Endothelial cell of umbilical vein (primary cell): ENCODE measurements at regions not wholly inside any gene's neighbourhood (a gene's known extent, or its start where the extent isn't known, plus 50 kb on each side); places are given as distances from the start of the nearest gene placed in this dataset.

Source experiments
- BruUV-seq: library from RNA; stranded (reverse); fragments of 400-500 nt; replicated peaks from 2 replicates; lab custom pipeline; 2021; lab: Mats Ljungman, UMichigan
- CTCF ChIA-PET: fragments of 300-600, 350-600 bp; sonication (Branson Sonifier 250); formaldehyde crosslinking; loops from one replicate; lab custom pipeline; 2021; ENCODE audit warnings: antibody characterized with exemption, inconsistent platforms; lab: Charles Lee
- POLR2A ChIA-PET: fragments of 300-600, 350-600 bp; sonication (Branson Sonifier 250); formaldehyde crosslinking; loops from one replicate; lab custom pipeline; 2021; ENCODE audit warnings: antibody characterized with exemption, inconsistent platforms; lab: Charles Lee
- DNase-seq: peaks from one replicate; pipeline ENCODE4 v3.0.0-alpha.2; 2011; ENCODE audit warnings: low read depth, low spot score
- FAIRE-seq: peaks from 2 replicates; lab custom pipeline; 2011; peaks lifted over from hg19 to GRCh38; lab: Jason Lieb, UNC
- H2AFZ ChIP-seq: 2 replicates; pipeline ENCODE4 v1.6.0; 2012; ENCODE audit warnings: low read depth, low read length, control low read depth, inconsistent platforms
- H3K27ac ChIP-seq: 2 replicates; pipeline ENCODE4 v1.5.1; 2011; ENCODE audit warnings: low read depth, mild to moderate bottlenecking, control low read depth, low read length, moderate library complexity; ENCODE audit not compliant: insufficient read depth
- H3K27me3 ChIP-seq, 2 experiments: 2 replicates each; pipeline versions ENCODE4 v1.6.0 to v1.6.1; 2011; ENCODE audit warnings: low read length in 2 of 2, mixed read lengths in 1 of 2; ENCODE audit not compliant: control insufficient read depth in 2 of 2, insufficient read depth in 2 of 2
- H3K36me3 ChIP-seq, 2 experiments: 2 replicates in 1 of 2; 3 replicates in 1 of 2; pipeline ENCODE4 v1.5.1; 2011; ENCODE audit warnings: low read length in 2 of 2, mild to moderate bottlenecking in 1 of 2, moderate library complexity in 1 of 2; ENCODE audit not compliant: control insufficient read depth in 2 of 2, insufficient read depth in 2 of 2; ENCODE audit errors: extremely low read depth in 1 of 2
- H3K4me1 ChIP-seq: 3 replicates; pipeline ENCODE4 v1.5.1; 2011; ENCODE audit warnings: mild to moderate bottlenecking, low read length; ENCODE audit not compliant: control insufficient read depth, insufficient read depth; ENCODE audit errors: extremely low read depth
- H3K4me2 ChIP-seq: 2 replicates; pipeline ENCODE4 v1.6.1; 2011; ENCODE audit warnings: low read length, control low read depth, mixed read lengths; ENCODE audit not compliant: insufficient read depth
- H3K4me3 ChIP-seq, 3 experiments: fragments of 200-600 bp in 1 of 3; sonication (generic), shearing (Covaris generic) in 1 of 3; replicated peaks in 1 of 3; 2 replicates each; pipeline ENCODE4 v1.5.1; 2011 to 2016; ENCODE audit warnings: control low read depth in 3 of 3, low read length in 3 of 3, mild to moderate bottlenecking in 2 of 3, inconsistent platforms in 1 of 3, low read depth in 1 of 3, moderate library complexity in 1 of 3; ENCODE audit not compliant: insufficient read depth in 1 of 3
- H3K79me2 ChIP-seq: 2 replicates; pipeline ENCODE4 v1.6.0; 2012; ENCODE audit warnings: low read length, inconsistent platforms; ENCODE audit not compliant: control insufficient read depth, insufficient read depth
- H3K9ac ChIP-seq: replicated peaks from 2 replicates; pipeline ENCODE3; 2011; ENCODE audit warnings: low read length, control low read depth; ENCODE audit not compliant: insufficient read depth; ENCODE audit errors: extremely low read depth
- H3K9me1 ChIP-seq: replicated peaks from 3 replicates; pipeline ENCODE4 v1.6.0; 2011; ENCODE audit warnings: mild to moderate bottlenecking, low read length; ENCODE audit not compliant: control insufficient read depth, insufficient read depth; ENCODE audit errors: extremely low read depth
- H3K9me3 ChIP-seq: replicated peaks from 2 replicates; pipeline ENCODE4 v1.5.1; 2012; ENCODE audit warnings: low read length, inconsistent platforms; ENCODE audit not compliant: control insufficient read depth, insufficient read depth
- H4K20me1 ChIP-seq: replicated peaks from 2 replicates; pipeline ENCODE3; 2011; ENCODE audit warnings: mild to moderate bottlenecking, low read length; ENCODE audit not compliant: control insufficient read depth, insufficient read depth; ENCODE audit errors: extremely low read depth
- EZH2 ChIP-seq: IDR thresholded peaks from 2 replicates; pipeline ENCODE4 v1.6.1; 2012; ENCODE audit warnings: borderline replicate concordance, low read depth, mild to moderate bottlenecking, moderate library complexity, low read length, inconsistent platforms; ENCODE audit not compliant: severe bottlenecking
- FOS ChIP-seq: IDR thresholded peaks from 2 replicates; pipeline ENCODE4 v1.6.1; 2011; ENCODE audit warnings: mild to moderate bottlenecking, low read length, moderate library complexity, borderline replicate concordance; ENCODE audit not compliant: insufficient read depth
- GATA2 ChIP-seq: IDR thresholded peaks from 2 replicates; pipeline ENCODE4 v1.7.0; 2011; ENCODE audit warnings: low read depth, mild to moderate bottlenecking, moderate library complexity, mixed read lengths, low read length; ENCODE audit not compliant: insufficient read length, insufficient read depth
- JUN ChIP-seq: IDR thresholded peaks from 2 replicates; pipeline ENCODE4 v1.6.1; 2011; ENCODE audit warnings: borderline replicate concordance, low read depth; ENCODE audit not compliant: insufficient read length, insufficient read depth
- MYC ChIP-seq: IDR thresholded peaks from one replicate; pipeline ENCODE4 v1.6.1; 2011; ENCODE audit warnings: mild to moderate bottlenecking, low read depth, low read length
- POLR2A ChIP-seq: IDR thresholded peaks from 2 replicates; pipeline ENCODE4 v1.6.1; 2012; ENCODE audit warnings: low read depth, mild to moderate bottlenecking, control low read depth, low read length
- POLR2AphosphoS5 ChIP-seq: IDR thresholded peaks from 2 replicates; pipeline ENCODE4 v1.6.1; 2012; ENCODE audit warnings: low read depth, mild to moderate bottlenecking, control low read depth, low read length, moderate library complexity; ENCODE audit not compliant: insufficient read depth
- dilution Hi-C: fragments of 300-500 bp; cut with MboI; formaldehyde crosslinking; loops from one replicate; pipeline ENCODE4 v1.15.0; 2019; ENCODE audit warnings: low sequenced_read_pairs; ENCODE audit not compliant: extremely low pct_ligation_motif_present
- intact Hi-C: fragments of 100-400 bp; cut with micrococcal nuclease; formaldehyde crosslinking; loops from one replicate; pipeline ENCODE4 v1.10.0; 2022
- TF ChIP-seq, protein P1 (sequence below): IDR thresholded peaks from 2 replicates; pipeline ENCODE4 v1.6.1; 2011; ENCODE audit not compliant: insufficient read depth, insufficient read length
- TF ChIP-seq, protein P2 (sequence below), 2 donors: IDR thresholded peaks; 1 replicate in 1 of 2; 2 replicates in 1 of 2; pipeline ENCODE4 v1.5.1; 2011; ENCODE audit warnings: low read length in 2 of 2, mild to moderate bottlenecking in 2 of 2, moderate library complexity in 2 of 2, control low read depth in 1 of 2, inconsistent platforms in 1 of 2, low read depth in 1 of 2; ENCODE audit not compliant: insufficient read depth in 1 of 2; ENCODE audit errors: extremely low read depth in 1 of 2

DNA sequence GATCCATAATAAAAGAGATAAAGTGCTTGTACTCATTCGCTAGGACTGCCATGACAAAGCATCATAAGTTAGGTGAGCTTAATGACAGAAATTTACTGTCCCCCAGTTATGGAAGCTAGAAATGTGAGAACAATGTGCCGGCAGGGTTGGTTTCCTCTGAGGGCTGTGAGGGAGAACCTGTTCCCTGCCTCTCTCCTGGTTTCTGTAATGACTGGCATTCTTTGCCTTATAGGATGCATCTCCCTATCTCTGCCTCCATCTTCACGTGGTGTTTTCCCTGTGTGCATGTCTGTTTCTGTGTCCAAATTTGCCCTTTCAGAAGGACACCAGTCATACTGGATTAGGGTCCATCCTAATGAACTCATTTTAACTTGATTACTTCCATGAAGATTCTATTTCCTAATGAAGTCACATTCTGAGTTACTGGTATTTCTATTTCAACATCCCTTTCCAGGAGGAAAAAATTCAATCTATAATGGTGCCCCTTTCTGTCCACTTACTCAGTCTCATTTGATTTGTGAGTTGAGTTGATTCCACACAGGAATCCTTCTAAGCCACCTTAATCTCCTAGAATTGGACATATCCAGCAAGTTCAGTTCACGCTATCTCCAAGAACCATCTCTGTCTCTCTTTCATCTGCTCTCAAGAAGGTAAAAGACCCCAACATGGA lies 71.2 kb upstream of the LIPC start:
- FAIRE-seq (no peak), DNase-seq (no peak)
- Histone ChIP-seq H3K9me3 (no peaks in the 10 kb centered on the region), H3K9ac (no peak overlapping the region), H2AFZ (no peak overlapping the region), H3K79me2 (no peaks in the 10 kb centered on the region), H3K4me2 (no peak overlapping the region), H3K27me3 (peaks cover 20 to 26% of the 10 kb centered on the region in 2 experiments), H3K4me1 (no peaks in the 10 kb centered on the region), H3K27ac (no peak overlapping the region), H3K4me3 (no peak overlapping the region), H3K9me1 (no peaks in the 10 kb centered on the region), H3K36me3 (no peaks in the 10 kb centered on the region), H4K20me1 (no peaks in the 10 kb centered on the region)
- dilution Hi-C loops (no loop called here), intact Hi-C loops (no loop called here)
- ChIA-PET POLR2A (no interaction called here), CTCF (no interaction called here)
- TF ChIP-seq EZH2 (no peak), FOS (no peak), JUN (no peak), GATA2 (no peak), MYC (no peak), POLR2A (no peak), POLR2AphosphoS5 (no peak)
- TF ChIP-seq, protein P1, sequence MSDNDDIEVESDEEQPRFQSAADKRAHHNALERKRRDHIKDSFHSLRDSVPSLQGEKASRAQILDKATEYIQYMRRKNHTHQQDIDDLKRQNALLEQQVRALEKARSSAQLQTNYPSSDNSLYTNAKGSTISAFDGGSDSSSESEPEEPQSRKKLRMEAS: no peak
- TF ChIP-seq, protein P2, sequence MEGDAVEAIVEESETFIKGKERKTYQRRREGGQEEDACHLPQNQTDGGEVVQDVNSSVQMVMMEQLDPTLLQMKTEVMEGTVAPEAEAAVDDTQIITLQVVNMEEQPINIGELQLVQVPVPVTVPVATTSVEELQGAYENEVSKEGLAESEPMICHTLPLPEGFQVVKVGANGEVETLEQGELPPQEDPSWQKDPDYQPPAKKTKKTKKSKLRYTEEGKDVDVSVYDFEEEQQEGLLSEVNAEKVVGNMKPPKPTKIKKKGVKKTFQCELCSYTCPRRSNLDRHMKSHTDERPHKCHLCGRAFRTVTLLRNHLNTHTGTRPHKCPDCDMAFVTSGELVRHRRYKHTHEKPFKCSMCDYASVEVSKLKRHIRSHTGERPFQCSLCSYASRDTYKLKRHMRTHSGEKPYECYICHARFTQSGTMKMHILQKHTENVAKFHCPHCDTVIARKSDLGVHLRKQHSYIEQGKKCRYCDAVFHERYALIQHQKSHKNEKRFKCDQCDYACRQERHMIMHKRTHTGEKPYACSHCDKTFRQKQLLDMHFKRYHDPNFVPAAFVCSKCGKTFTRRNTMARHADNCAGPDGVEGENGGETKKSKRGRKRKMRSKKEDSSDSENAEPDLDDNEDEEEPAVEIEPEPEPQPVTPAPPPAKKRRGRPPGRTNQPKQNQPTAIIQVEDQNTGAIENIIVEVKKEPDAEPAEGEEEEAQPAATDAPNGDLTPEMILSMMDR (IDR thresholded peaks at IDR 0.05; ENCODE audit: extremely low read depth in 1 of 2, insufficient read depth in 1 of 2, low read depth in 1 of 2, low read length in 2 of 2): no peak
- BruUV-seq: no TSS peak
